Gastrocnemius medialis (tissue), 4 donors: ENCODE measurements at regions not wholly inside any gene's neighbourhood (a gene's known extent, or its start where the extent isn't known, plus 50 kb on each side); places are given as distances from the start of the nearest gene placed in this dataset.

Experiments used
- ATAC-seq, 2 donors: fragments of 150-250 bp; one replicate each; pipeline ENCODE4 v1.9.1; 2016
- DNase-seq, 2 donors: peaks; one replicate each; pipeline ENCODE4 v3.0.0-alpha.2; 2019
- H3K27ac ChIP-seq, 4 donors: fragments of 200-600 bp; sonication (generic); 1 replicate in 1 of 4; 2 replicates in 3 of 4; pipeline ENCODE4 v1.5.1; 2016 to 2018; ENCODE audit warnings: mild to moderate bottlenecking in 2 of 4, moderate library complexity in 1 of 4
- H3K27me3 ChIP-seq, 3 donors: fragments of 200-600 bp; sonication (generic) in 2 of 3; 1 replicate in 1 of 3; 2 replicates in 2 of 3; pipeline versions ENCODE4 v1.5.1 to v1.6.0; 2016 to 2019; ENCODE audit warnings: mild to moderate bottlenecking in 1 of 3, moderate library complexity in 1 of 3
- H3K36me3 ChIP-seq, 2 donors: fragments of 200-600 bp; sonication (generic) in 1 of 2; one replicate each; pipeline ENCODE4 v1.5.1; 2017 to 2018
- H3K4me1 ChIP-seq, 2 donors: fragments of 200-600 bp; sonication (generic) in 1 of 2; one replicate each; pipeline ENCODE4 v1.5.1; 2016 to 2017; ENCODE audit warnings: mild to moderate bottlenecking in 2 of 2
- H3K4me3 ChIP-seq, 4 donors: fragments of 200-600 bp; sonication (generic) in 3 of 4; 1 replicate in 1 of 4; 2 replicates in 3 of 4; pipeline ENCODE4 v1.5.1; 2016 to 2019; ENCODE audit warnings: mild to moderate bottlenecking in 2 of 4
- H3K9me3 ChIP-seq, 3 donors: fragments of 200-600 bp; sonication (generic) in 2 of 3; 1 replicate in 1 of 3; 2 replicates in 2 of 3; pipeline ENCODE4 v1.5.1; 2016 to 2019
- POLR2A ChIP-seq, 2 donors: fragments of 450-650 bp; IDR thresholded peaks; one replicate each; pipeline ENCODE4 v1.6.1; 2017; ENCODE audit warnings: antibody characterized with exemption in 2 of 2, mild to moderate bottlenecking in 2 of 2, moderate library complexity in 2 of 2
- in situ Hi-C, 4 donors: fragments of 200-750 bp; cut with MboI; loops; one replicate each; pipeline versions ENCODE4 v1.15.0 to v1.8.0; 2017; ENCODE audit warnings: low sequenced_read_pairs in 4 of 4
- intact Hi-C: fragments of 100-400 bp; cut with DNase I; formaldehyde crosslinking; loops from one replicate; pipeline ENCODE4 v1.15.1; 2023; ENCODE audit warnings: low total_unique reads
- TF ChIP-seq, protein P1 (sequence below), 5 experiments: fragments of 450-650 bp in 3 of 5; fragments of 200-600 bp in 2 of 5; sonication (generic) in 2 of 5; IDR thresholded peaks in 4 of 5; conservative IDR thresholded peaks in 1 of 5; 1 replicate in 4 of 5; 2 replicates in 1 of 5; pipeline ENCODE4 v1.5.1; 2016 to 2019; ENCODE audit warnings: antibody characterized with exemption in 5 of 5, mild to moderate bottlenecking in 3 of 5, moderate library complexity in 3 of 5

DNA sequence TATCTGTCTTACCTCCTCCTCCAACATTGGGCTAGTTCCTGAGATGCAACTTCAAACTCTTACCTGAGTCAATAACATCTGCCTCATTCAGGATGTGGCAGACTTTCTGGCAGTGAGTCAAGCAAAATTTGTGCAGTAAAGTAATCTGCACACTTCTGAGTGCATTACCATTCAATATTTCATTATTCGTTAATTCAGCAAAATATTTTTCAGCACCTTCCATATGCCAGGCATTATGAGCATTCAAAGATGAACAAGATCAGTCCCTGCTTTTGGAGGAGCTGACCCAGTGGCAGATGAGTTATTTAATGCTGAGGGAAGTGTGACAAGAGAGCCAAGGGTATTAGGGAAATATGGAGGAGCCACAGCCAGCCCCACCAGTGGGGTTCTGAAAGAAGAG, 339.7 kb downstream of the LNPK start:
- Histone ChIP-seq H3K4me3 (no peak overlapping the region), H3K9me3 (no peaks in the 10 kb centered on the region), H3K4me1 (no peaks in the 10 kb centered on the region), H3K36me3 (no peaks in the 10 kb centered on the region), H3K27ac (no peak overlapping the region), H3K27me3 (peaks cover 0 to 11% (median 2%) of the 10 kb centered on the region in 3 donors)
- intact Hi-C loops (no loop called here), in situ Hi-C loops (no loop called here)
- DNase-seq (no peak), ATAC-seq (no peak)
- TF ChIP-seq, protein P1, sequence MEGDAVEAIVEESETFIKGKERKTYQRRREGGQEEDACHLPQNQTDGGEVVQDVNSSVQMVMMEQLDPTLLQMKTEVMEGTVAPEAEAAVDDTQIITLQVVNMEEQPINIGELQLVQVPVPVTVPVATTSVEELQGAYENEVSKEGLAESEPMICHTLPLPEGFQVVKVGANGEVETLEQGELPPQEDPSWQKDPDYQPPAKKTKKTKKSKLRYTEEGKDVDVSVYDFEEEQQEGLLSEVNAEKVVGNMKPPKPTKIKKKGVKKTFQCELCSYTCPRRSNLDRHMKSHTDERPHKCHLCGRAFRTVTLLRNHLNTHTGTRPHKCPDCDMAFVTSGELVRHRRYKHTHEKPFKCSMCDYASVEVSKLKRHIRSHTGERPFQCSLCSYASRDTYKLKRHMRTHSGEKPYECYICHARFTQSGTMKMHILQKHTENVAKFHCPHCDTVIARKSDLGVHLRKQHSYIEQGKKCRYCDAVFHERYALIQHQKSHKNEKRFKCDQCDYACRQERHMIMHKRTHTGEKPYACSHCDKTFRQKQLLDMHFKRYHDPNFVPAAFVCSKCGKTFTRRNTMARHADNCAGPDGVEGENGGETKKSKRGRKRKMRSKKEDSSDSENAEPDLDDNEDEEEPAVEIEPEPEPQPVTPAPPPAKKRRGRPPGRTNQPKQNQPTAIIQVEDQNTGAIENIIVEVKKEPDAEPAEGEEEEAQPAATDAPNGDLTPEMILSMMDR (IDR thresholded peaks at IDR 0.05 in 4 of 5, conservative IDR thresholded peaks at IDR 0.05 in 1 of 5): no peak
- TF ChIP-seq POLR2A (IDR thresholded peaks at IDR 0.05): no peak

DNA sequence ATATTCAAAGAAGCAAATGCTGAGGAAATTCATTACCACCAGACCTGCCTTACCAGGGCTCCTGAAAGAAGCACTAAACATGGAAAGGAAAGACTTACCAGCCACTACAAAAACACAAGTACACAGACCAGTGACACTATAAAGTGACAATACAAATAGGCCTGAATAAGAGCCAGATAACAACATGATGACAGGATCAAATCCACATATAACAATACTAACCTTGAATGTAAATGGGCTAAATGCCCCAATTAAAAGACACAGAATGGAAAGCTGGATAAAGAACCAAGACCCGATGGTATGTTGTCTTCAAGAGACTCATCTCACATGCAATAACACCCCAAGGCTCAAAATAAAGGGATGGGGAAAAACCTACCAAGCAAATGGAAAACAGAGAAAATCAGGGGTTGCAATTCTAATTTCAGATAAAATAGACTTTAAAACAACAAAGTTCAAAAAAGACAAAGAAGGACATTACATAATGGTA, 353.4 kb downstream of the LNPK start:
- peaks cover 0 to 10% (median 0%) of the 10 kb centered on the region in 3 donors for H3K9me3 ChIP-seq
- no peaks in the 10 kb centered on the region for H3K36me3 ChIP-seq
- H3K27ac ChIP-seq: no peak overlapping the region
- intact Hi-C loops (no loop called here), in situ Hi-C loops (no loop called here)
- TF ChIP-seq, protein P1 (IDR thresholded peaks at IDR 0.05 in 4 of 5, conservative IDR thresholded peaks at IDR 0.05 in 1 of 5): no peak
- no peak for TF ChIP-seq POLR2A (IDR thresholded peaks at IDR 0.05)
- H3K27me3 ChIP-seq: no peaks in the 10 kb centered on the region
- no peaks in the 10 kb centered on the region for H3K4me1 ChIP-seq
- H3K4me3 ChIP-seq: no peak overlapping the region
- ATAC-seq (no peak), DNase-seq (no peak)

DNA sequence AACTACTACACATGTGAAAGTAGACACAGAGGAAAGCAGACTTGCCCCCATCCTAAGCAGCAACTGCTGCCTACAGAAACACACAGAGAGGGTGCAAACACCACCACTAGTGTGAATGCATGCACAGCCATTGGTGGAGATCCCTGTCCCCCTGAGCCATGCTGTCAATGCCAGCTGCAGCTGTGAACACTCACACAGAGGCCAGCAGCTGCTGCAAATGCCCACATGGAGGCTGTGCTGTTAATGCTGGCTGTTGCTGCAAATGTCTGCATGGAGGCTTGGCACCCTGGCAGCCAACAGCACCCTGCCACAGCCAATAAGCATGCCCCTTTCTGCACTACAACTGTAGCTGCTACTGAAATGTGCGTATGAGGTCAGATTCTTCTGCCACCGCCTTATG, 355.0 kb downstream of the LNPK start:
- ATAC-seq (no peak), DNase-seq (no peak)
- Histone ChIP-seq H3K9me3 (peaks cover 0 to 10% (median 0%) of the 10 kb centered on the region in 3 donors), H3K4me1 (no peaks in the 10 kb centered on the region), H3K27ac (no peak overlapping the region), H3K36me3 (no peaks in the 10 kb centered on the region), H3K4me3 (no peak overlapping the region), H3K27me3 (no peaks in the 10 kb centered on the region)
- TF ChIP-seq, protein P1 (IDR thresholded peaks at IDR 0.05 in 4 of 5, conservative IDR thresholded peaks at IDR 0.05 in 1 of 5): no peak
- TF ChIP-seq POLR2A (IDR thresholded peaks at IDR 0.05): no peak
- intact Hi-C loops (no loop called here), in situ Hi-C loops (no loop called here)

DNA sequence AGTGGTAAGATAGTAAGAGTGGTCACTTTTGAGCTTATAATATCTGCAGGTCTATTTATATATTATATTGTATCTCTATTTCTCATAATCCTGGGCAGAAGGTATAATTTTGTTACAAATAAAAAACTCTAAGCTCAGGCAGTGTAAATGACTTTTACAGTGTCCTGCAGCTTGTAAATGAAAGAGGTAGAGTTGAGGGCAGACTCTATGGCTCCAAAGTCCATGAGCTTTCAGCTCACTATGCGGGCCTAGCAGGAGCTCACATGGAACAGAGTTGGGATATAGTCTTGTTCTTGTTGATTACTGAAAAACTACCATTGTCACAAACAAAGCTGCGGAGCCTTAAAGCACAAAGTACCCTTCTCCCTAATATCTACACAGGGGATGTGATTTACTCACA, 361.4 kb downstream of the LNPK start:
- H3K27ac ChIP-seq: no peak overlapping the region
- in situ Hi-C loops (no loop called here), intact Hi-C loops (no loop called here)
- H3K27me3 ChIP-seq: no peaks in the 10 kb centered on the region
- no peak for TF ChIP-seq POLR2A (IDR thresholded peaks at IDR 0.05)
- TF ChIP-seq, protein P1 (IDR thresholded peaks at IDR 0.05 in 4 of 5, conservative IDR thresholded peaks at IDR 0.05 in 1 of 5): no peak
- H3K4me3 ChIP-seq: no peak overlapping the region
- DNase-seq (no peak), ATAC-seq (no peak)
- H3K4me1 ChIP-seq: no peaks in the 10 kb centered on the region
- H3K9me3 ChIP-seq: no peaks in the 10 kb centered on the region
- no peaks in the 10 kb centered on the region for H3K36me3 ChIP-seq

DNA sequence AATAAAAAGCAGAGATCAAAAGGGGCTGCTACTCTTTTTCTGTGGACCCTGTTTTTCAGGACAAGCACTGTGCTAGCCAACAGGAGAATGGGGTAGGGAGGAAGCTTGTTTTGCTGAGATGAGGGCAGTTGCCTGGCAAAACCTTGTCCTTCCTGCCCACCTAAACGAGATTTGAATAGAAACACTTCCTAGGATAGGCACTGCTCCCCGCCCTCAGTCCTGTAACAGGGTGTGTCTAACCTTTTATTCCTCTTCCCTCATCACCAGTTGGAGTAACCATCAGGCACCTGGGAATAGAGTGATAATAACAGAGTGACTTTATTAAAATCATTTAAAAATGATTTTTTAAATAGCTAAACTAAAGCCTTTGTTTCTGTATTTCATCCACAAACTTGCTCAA, 368.8 kb downstream of the LNPK start:
- in situ Hi-C loops: no loop called here
- Histone ChIP-seq H3K9me3 (no peaks in the 10 kb centered on the region), H3K4me3 (no peak overlapping the region), H3K27me3 (no peaks in the 10 kb centered on the region), H3K4me1 (no peaks in the 10 kb centered on the region), H3K36me3 (no peaks in the 10 kb centered on the region), H3K27ac (no peak overlapping the region)
- ATAC-seq (no peak), DNase-seq (no peak)
- intact Hi-C loops: no loop called here
- no peak for TF ChIP-seq POLR2A (IDR thresholded peaks at IDR 0.05)
